Motor neuron (in vitro differentiated cells): ENCODE measurements at regions not wholly inside any gene's neighbourhood (a gene's known extent, or its start where the extent isn't known, plus 50 kb on each side); places are given as distances from the start of the nearest gene placed in this dataset.

Experiments used
- ATAC-seq, 8 experiments: fragments of 200-7000 bp; cut with Tn5 transposase; replicated peaks in 6 of 8; 2 replicates each; pipeline ENCODE4 v1.8.0; 2021; ENCODE audit warnings: mild to moderate bottlenecking in 8 of 8, moderate library complexity in 8 of 8
- H3K27ac ChIP-seq, 2 donors: fragments of 250-450 bp; sonication (Bioruptor Pico); 2 replicates each; pipeline ENCODE4 v1.9.0; 2021; ENCODE audit warnings: antibody characterized with exemption in 2 of 2, mild to moderate bottlenecking in 2 of 2, moderate library complexity in 1 of 2
- H3K4me1 ChIP-seq, 2 donors: fragments of 250-450 bp; sonication (Bioruptor Pico); replicated peaks in 1 of 2; 2 replicates each; pipeline ENCODE4 v1.6.1; 2021; ENCODE audit warnings: antibody characterized with exemption in 2 of 2, mild to moderate bottlenecking in 2 of 2, moderate library complexity in 1 of 2
- H3K4me3 ChIP-seq, 5 donors: fragments of 250-450 bp; sonication (Bioruptor Pico); 2 replicates each; pipeline ENCODE4 v1.9.0; 2021; ENCODE audit warnings: antibody characterized with exemption in 5 of 5, mild to moderate bottlenecking in 5 of 5, moderate library complexity in 4 of 5
- WGBS, 10 experiments: fragments of 450-650 bp; shearing (Covaris generic); methylation state at CpG; one replicate each; pipeline ENCODE4 v1.0.0; 2022; 5-methylcytosine and 5-hydroxymethylcytosine counted together
- in situ Hi-C, 9 experiments: fragments of 400-800 bp; cut with MboI; loops; one replicate each; pipeline ENCODE4 v1.15.0; 2021; ENCODE audit warnings: low sequenced_read_pairs in 9 of 9, low pct_unique_long_range_greater_than_20kb in 2 of 9; ENCODE audit not compliant: unreplicated experiment in 9 of 9

GRCh38 chr9:136595245-136596153 lies 49.7 kb upstream of the NOTCH1 start:
- ATAC-seq = peak in 3 of 8 experiments; percentile 2 to 23 (median 13)
- WGBS, 10 experiments = 10 to 94% (median 70%) methylated on average over 2 to 14 of the region's 33 CpGs; no CpG with 5 or more reads in 1 of the 10 experiments
- in situ Hi-C loops = no loop called here
- Histone ChIP-seq H3K4me1 (peaks cover 42 to 47% of the 10 kb centered on the region in 2 donors), H3K27ac (peak overlapping the region in 1 of 2 donors; percentile 17), H3K4me3 (no peak overlapping the region)
